ENCODE measurements at regions not wholly inside any gene's neighbourhood (a gene's known extent, or its start where the extent isn't known, plus 50 kb on each side); places are given as distances from the start of the nearest gene placed in this dataset.

- no peak overlapping the region for H3K23ac ChIP-seq (ENCODE audit: low read length)
- no CpG with 5 or more reads among the region's 8 CpGs for WGBS (ENCODE audit: extremely low coverage, insufficient coverage, insufficient read length)
- no peaks in the 10 kb centered on the region for H3K79me1 ChIP-seq (ENCODE audit: low read length)
- H3K9me3 ChIP-seq (ENCODE audit: insufficient read depth, low read depth, low read length): peaks cover 3% of the 10 kb centered on the region
- no peak overlapping the region for H4K8ac ChIP-seq (ENCODE audit: low read depth, low read length)
- no peak overlapping the region for H2BK12ac ChIP-seq (ENCODE audit: low read length)
- H2BK120ac ChIP-seq (ENCODE audit: insufficient read depth, low read length, poor library complexity): no peak overlapping the region
- no peak overlapping the region for H2BK5ac ChIP-seq (ENCODE audit: low read depth, low read length, poor library complexity)
- no peak overlapping the region for H3K4me2 ChIP-seq (ENCODE audit: low read length)
- no peaks in the 10 kb centered on the region for H3K79me2 ChIP-seq (ENCODE audit: control insufficient read depth, insufficient read depth, low read length, poor library complexity)
- peak; percentile 85 to 89 for DNase-seq
- H3K4ac ChIP-seq (ENCODE audit: low read depth, low read length): no peak overlapping the region
- no peak overlapping the region for H3K27ac ChIP-seq (ENCODE audit: low read depth, low read length)
- no peaks in the 10 kb centered on the region for H3K36me3 ChIP-seq (ENCODE audit: control insufficient read depth in 1 of 2, insufficient read depth in 2 of 2, low read length in 2 of 2)
- no peak overlapping the region for H4K91ac ChIP-seq (ENCODE audit: low read depth, low read length)
- H4K12ac ChIP-seq (ENCODE audit: low read depth, low read length): no peak overlapping the region
- no peak overlapping the region for H2AK5ac ChIP-seq (ENCODE audit: low read length)
- no peak overlapping the region for H3K4me3 ChIP-seq (ENCODE audit: low read depth, low read length)
- H2AFZ ChIP-seq (ENCODE audit: insufficient read depth, low read length, poor library complexity): no peak overlapping the region
- no peaks in the 10 kb centered on the region for H3K27me3 ChIP-seq (ENCODE audit: insufficient read depth, low read length)
- no peak overlapping the region for H3K18ac ChIP-seq (ENCODE audit: low read length)
- H3K4me1 ChIP-seq (ENCODE audit: control insufficient read depth in 1 of 2, insufficient read depth in 2 of 2, low read length in 2 of 2): peaks cover 16% of the 10 kb centered on the region in 2 experiments
- no peak overlapping the region for H3K9ac ChIP-seq (ENCODE audit: low read length)
- H3K14ac ChIP-seq (ENCODE audit: low read length): no peak overlapping the region
Measured at GRCh38 chr13:28559636-28560259, 64.8 kb upstream of the FLT1 start.

GRCh38 chr13:28558567-28558966 is 63.6 kb upstream of the FLT1 start:
- H3K9ac ChIP-seq (ENCODE audit: low read length): no peak overlapping the region
- peak overlapping the region; percentile 61 for H3K18ac ChIP-seq (ENCODE audit: low read length)
- H3K4ac ChIP-seq (ENCODE audit: low read depth, low read length): no peak overlapping the region
- no peak overlapping the region for H3K27ac ChIP-seq (ENCODE audit: low read depth, low read length)
- peak overlapping the region; percentile 2 for H4K8ac ChIP-seq (ENCODE audit: low read depth, low read length)
- peak overlapping the region; percentile 26 for H2BK5ac ChIP-seq (ENCODE audit: low read depth, low read length, poor library complexity)
- no peaks in the 10 kb centered on the region for H3K27me3 ChIP-seq (ENCODE audit: insufficient read depth, low read length)
- H4K12ac ChIP-seq (ENCODE audit: low read depth, low read length): no peak overlapping the region
- DNase-seq: no peak
- no peak overlapping the region for H2AFZ ChIP-seq (ENCODE audit: insufficient read depth, low read length, poor library complexity)
- H3K4me3 ChIP-seq (ENCODE audit: low read depth, low read length): no peak overlapping the region
- H3K23ac ChIP-seq (ENCODE audit: low read length): no peak overlapping the region
- no peaks in the 10 kb centered on the region for H3K79me1 ChIP-seq (ENCODE audit: low read length)
- peak overlapping the region; percentile 80 for H2AK5ac ChIP-seq (ENCODE audit: low read length)
- peak overlapping the region; percentile 36 for H2BK120ac ChIP-seq (ENCODE audit: insufficient read depth, low read length, poor library complexity)
- no peaks in the 10 kb centered on the region for H3K79me2 ChIP-seq (ENCODE audit: control insufficient read depth, insufficient read depth, low read length, poor library complexity)
- H4K91ac ChIP-seq (ENCODE audit: low read depth, low read length): peak overlapping the region; percentile 26
- H3K4me1 ChIP-seq (ENCODE audit: control insufficient read depth in 1 of 2, insufficient read depth in 2 of 2, low read length in 2 of 2): peaks cover 4 to 5% of the 10 kb centered on the region in 2 experiments
- no CpG with 5 or more reads among the region's 8 CpGs for WGBS (ENCODE audit: extremely low coverage, insufficient coverage, insufficient read length)
- H3K14ac ChIP-seq (ENCODE audit: low read length): no peak overlapping the region
- H3K9me3 ChIP-seq (ENCODE audit: insufficient read depth, low read depth, low read length): peaks cover 2% of the 10 kb centered on the region
- no peaks in the 10 kb centered on the region for H3K36me3 ChIP-seq (ENCODE audit: control insufficient read depth in 1 of 2, insufficient read depth in 2 of 2, low read length in 2 of 2)
- peak overlapping the region; percentile 67 for H2BK12ac ChIP-seq (ENCODE audit: low read length)
- no peak overlapping the region for H3K4me2 ChIP-seq (ENCODE audit: low read length)

- Histone ChIP-seq H3K4me1 (ENCODE audit: control insufficient read depth in 1 of 2, insufficient read depth in 2 of 2, low read length in 2 of 2) (peaks cover 4% of the 10 kb centered on the region in 2 experiments), H3K4ac (ENCODE audit: low read depth, low read length) (no peak overlapping the region), H3K4me3 (ENCODE audit: low read depth, low read length) (no peak overlapping the region), H3K79me2 (ENCODE audit: control insufficient read depth, insufficient read depth, low read length, poor library complexity) (no peaks in the 10 kb centered on the region), H3K27me3 (ENCODE audit: insufficient read depth, low read length) (no peaks in the 10 kb centered on the region), H3K14ac (ENCODE audit: low read length) (no peak overlapping the region), H2BK5ac (ENCODE audit: low read depth, low read length, poor library complexity) (no peak overlapping the region), H3K18ac (ENCODE audit: low read length) (no peak overlapping the region), H4K91ac (ENCODE audit: low read depth, low read length) (no peak overlapping the region), H3K9me3 (ENCODE audit: insufficient read depth, low read depth, low read length) (peaks cover 2% of the 10 kb centered on the region), H2BK12ac (ENCODE audit: low read length) (no peak overlapping the region), H3K23ac (ENCODE audit: low read length) (no peak overlapping the region), H2BK120ac (ENCODE audit: insufficient read depth, low read length, poor library complexity) (no peak overlapping the region), H4K12ac (ENCODE audit: low read depth, low read length) (no peak overlapping the region), H2AK5ac (ENCODE audit: low read length) (no peak overlapping the region), H3K9ac (ENCODE audit: low read length) (no peak overlapping the region), H3K79me1 (ENCODE audit: low read length) (no peaks in the 10 kb centered on the region), H3K4me2 (ENCODE audit: low read length) (no peak overlapping the region), H3K36me3 (ENCODE audit: control insufficient read depth in 1 of 2, insufficient read depth in 2 of 2, low read length in 2 of 2) (no peaks in the 10 kb centered on the region), H2AFZ (ENCODE audit: insufficient read depth, low read length, poor library complexity) (no peak overlapping the region), H3K27ac (ENCODE audit: low read depth, low read length) (no peak overlapping the region), H4K8ac (ENCODE audit: low read depth, low read length) (no peak overlapping the region)
- DNase-seq: peak in 1 of 2 donors; percentile 88
- WGBS (ENCODE audit: extremely low coverage, insufficient coverage, insufficient read length): no CpG with 5 or more reads among the region's 5 CpGs
Measured at GRCh38 chr13:28557725-28558520, 63.0 kb upstream of the FLT1 start.

GRCh38 chr13:28555096-28555495 is 60.2 kb upstream of the FLT1 start:
- Histone ChIP-seq H3K27ac (ENCODE audit: low read depth, low read length) (no peak overlapping the region), H3K18ac (ENCODE audit: low read length) (no peak overlapping the region), H3K4me1 (ENCODE audit: control insufficient read depth in 1 of 2, insufficient read depth in 2 of 2, low read length in 2 of 2) (peaks cover 4% of the 10 kb centered on the region in 2 experiments), H3K9me3 (ENCODE audit: insufficient read depth, low read depth, low read length) (no peaks in the 10 kb centered on the region), H3K79me1 (ENCODE audit: low read length) (no peaks in the 10 kb centered on the region), H3K9ac (ENCODE audit: low read length) (no peak overlapping the region), H4K8ac (ENCODE audit: low read depth, low read length) (no peak overlapping the region), H4K91ac (ENCODE audit: low read depth, low read length) (no peak overlapping the region), H4K12ac (ENCODE audit: low read depth, low read length) (no peak overlapping the region), H3K27me3 (ENCODE audit: insufficient read depth, low read length) (no peaks in the 10 kb centered on the region), H3K4me2 (ENCODE audit: low read length) (no peak overlapping the region), H3K36me3 (ENCODE audit: control insufficient read depth in 1 of 2, insufficient read depth in 2 of 2, low read length in 2 of 2) (no peaks in the 10 kb centered on the region), H3K4ac (ENCODE audit: low read depth, low read length) (no peak overlapping the region), H3K4me3 (ENCODE audit: low read depth, low read length) (no peak overlapping the region), H3K79me2 (ENCODE audit: control insufficient read depth, insufficient read depth, low read length, poor library complexity) (no peaks in the 10 kb centered on the region), H2BK120ac (ENCODE audit: insufficient read depth, low read length, poor library complexity) (no peak overlapping the region), H2AK5ac (ENCODE audit: low read length) (no peak overlapping the region), H2BK12ac (ENCODE audit: low read length) (no peak overlapping the region), H2AFZ (ENCODE audit: insufficient read depth, low read length, poor library complexity) (no peak overlapping the region), H3K23ac (ENCODE audit: low read length) (no peak overlapping the region), H3K14ac (ENCODE audit: low read length) (no peak overlapping the region), H2BK5ac (ENCODE audit: low read depth, low read length, poor library complexity) (no peak overlapping the region)
- WGBS (ENCODE audit: extremely low coverage, insufficient coverage, insufficient read length): no CpG with 5 or more reads among the region's 7 CpGs
- no peak for DNase-seq

All from trophoblast cell (in vitro differentiated cells and primary cell).